Endothelial cell of umbilical vein (primary cell): ENCODE measurements at regions not wholly inside any gene's neighbourhood (a gene's known extent, or its start where the extent isn't known, plus 50 kb on each side); places are given as distances from the start of the nearest gene placed in this dataset.

Experiments used
- BruUV-seq: library from RNA; stranded (reverse); fragments of 400-500 nt; replicated peaks from 2 replicates; lab custom pipeline; 2021; lab: Mats Ljungman, UMichigan
- CTCF ChIA-PET: fragments of 300-600, 350-600 bp; sonication (Branson Sonifier 250); formaldehyde crosslinking; loops from one replicate; lab custom pipeline; 2021; ENCODE audit warnings: antibody characterized with exemption, inconsistent platforms; lab: Charles Lee
- POLR2A ChIA-PET: fragments of 300-600, 350-600 bp; sonication (Branson Sonifier 250); formaldehyde crosslinking; loops from one replicate; lab custom pipeline; 2021; ENCODE audit warnings: antibody characterized with exemption, inconsistent platforms; lab: Charles Lee
- DNase-seq: peaks from one replicate; pipeline ENCODE4 v3.0.0-alpha.2; 2011; ENCODE audit warnings: low read depth, low spot score
- FAIRE-seq: peaks from 2 replicates; lab custom pipeline; 2011; peaks lifted over from hg19 to GRCh38; lab: Jason Lieb, UNC
- H2AFZ ChIP-seq: 2 replicates; pipeline ENCODE4 v1.6.0; 2012; ENCODE audit warnings: low read depth, low read length, control low read depth, inconsistent platforms
- H3K27ac ChIP-seq: 2 replicates; pipeline ENCODE4 v1.5.1; 2011; ENCODE audit warnings: low read depth, mild to moderate bottlenecking, control low read depth, low read length, moderate library complexity; ENCODE audit not compliant: insufficient read depth
- H3K27me3 ChIP-seq, 2 experiments: 2 replicates each; pipeline versions ENCODE4 v1.6.0 to v1.6.1; 2011; ENCODE audit warnings: low read length in 2 of 2, mixed read lengths in 1 of 2; ENCODE audit not compliant: control insufficient read depth in 2 of 2, insufficient read depth in 2 of 2
- H3K36me3 ChIP-seq, 2 experiments: 2 replicates in 1 of 2; 3 replicates in 1 of 2; pipeline ENCODE4 v1.5.1; 2011; ENCODE audit warnings: low read length in 2 of 2, mild to moderate bottlenecking in 1 of 2, moderate library complexity in 1 of 2; ENCODE audit not compliant: control insufficient read depth in 2 of 2, insufficient read depth in 2 of 2; ENCODE audit errors: extremely low read depth in 1 of 2
- H3K4me1 ChIP-seq: 3 replicates; pipeline ENCODE4 v1.5.1; 2011; ENCODE audit warnings: mild to moderate bottlenecking, low read length; ENCODE audit not compliant: control insufficient read depth, insufficient read depth; ENCODE audit errors: extremely low read depth
- H3K4me2 ChIP-seq: 2 replicates; pipeline ENCODE4 v1.6.1; 2011; ENCODE audit warnings: low read length, control low read depth, mixed read lengths; ENCODE audit not compliant: insufficient read depth
- H3K4me3 ChIP-seq, 3 experiments: fragments of 200-600 bp in 1 of 3; sonication (generic), shearing (Covaris generic) in 1 of 3; replicated peaks in 1 of 3; 2 replicates each; pipeline ENCODE4 v1.5.1; 2011 to 2016; ENCODE audit warnings: control low read depth in 3 of 3, low read length in 3 of 3, mild to moderate bottlenecking in 2 of 3, inconsistent platforms in 1 of 3, low read depth in 1 of 3, moderate library complexity in 1 of 3; ENCODE audit not compliant: insufficient read depth in 1 of 3
- H3K79me2 ChIP-seq: 2 replicates; pipeline ENCODE4 v1.6.0; 2012; ENCODE audit warnings: low read length, inconsistent platforms; ENCODE audit not compliant: control insufficient read depth, insufficient read depth
- H3K9ac ChIP-seq: replicated peaks from 2 replicates; pipeline ENCODE3; 2011; ENCODE audit warnings: low read length, control low read depth; ENCODE audit not compliant: insufficient read depth; ENCODE audit errors: extremely low read depth
- H3K9me1 ChIP-seq: replicated peaks from 3 replicates; pipeline ENCODE4 v1.6.0; 2011; ENCODE audit warnings: mild to moderate bottlenecking, low read length; ENCODE audit not compliant: control insufficient read depth, insufficient read depth; ENCODE audit errors: extremely low read depth
- H3K9me3 ChIP-seq: replicated peaks from 2 replicates; pipeline ENCODE4 v1.5.1; 2012; ENCODE audit warnings: low read length, inconsistent platforms; ENCODE audit not compliant: control insufficient read depth, insufficient read depth
- H4K20me1 ChIP-seq: replicated peaks from 2 replicates; pipeline ENCODE3; 2011; ENCODE audit warnings: mild to moderate bottlenecking, low read length; ENCODE audit not compliant: control insufficient read depth, insufficient read depth; ENCODE audit errors: extremely low read depth
- EZH2 ChIP-seq: IDR thresholded peaks from 2 replicates; pipeline ENCODE4 v1.6.1; 2012; ENCODE audit warnings: borderline replicate concordance, low read depth, mild to moderate bottlenecking, moderate library complexity, low read length, inconsistent platforms; ENCODE audit not compliant: severe bottlenecking
- FOS ChIP-seq: IDR thresholded peaks from 2 replicates; pipeline ENCODE4 v1.6.1; 2011; ENCODE audit warnings: mild to moderate bottlenecking, low read length, moderate library complexity, borderline replicate concordance; ENCODE audit not compliant: insufficient read depth
- GATA2 ChIP-seq: IDR thresholded peaks from 2 replicates; pipeline ENCODE4 v1.7.0; 2011; ENCODE audit warnings: low read depth, mild to moderate bottlenecking, moderate library complexity, mixed read lengths, low read length; ENCODE audit not compliant: insufficient read length, insufficient read depth
- JUN ChIP-seq: IDR thresholded peaks from 2 replicates; pipeline ENCODE4 v1.6.1; 2011; ENCODE audit warnings: borderline replicate concordance, low read depth; ENCODE audit not compliant: insufficient read length, insufficient read depth
- MYC ChIP-seq: IDR thresholded peaks from one replicate; pipeline ENCODE4 v1.6.1; 2011; ENCODE audit warnings: mild to moderate bottlenecking, low read depth, low read length
- POLR2A ChIP-seq: IDR thresholded peaks from 2 replicates; pipeline ENCODE4 v1.6.1; 2012; ENCODE audit warnings: low read depth, mild to moderate bottlenecking, control low read depth, low read length
- POLR2AphosphoS5 ChIP-seq: IDR thresholded peaks from 2 replicates; pipeline ENCODE4 v1.6.1; 2012; ENCODE audit warnings: low read depth, mild to moderate bottlenecking, control low read depth, low read length, moderate library complexity; ENCODE audit not compliant: insufficient read depth
- dilution Hi-C: fragments of 300-500 bp; cut with MboI; formaldehyde crosslinking; loops from one replicate; pipeline ENCODE4 v1.15.0; 2019; ENCODE audit warnings: low sequenced_read_pairs; ENCODE audit not compliant: extremely low pct_ligation_motif_present
- intact Hi-C: fragments of 100-400 bp; cut with micrococcal nuclease; formaldehyde crosslinking; loops from one replicate; pipeline ENCODE4 v1.10.0; 2022
- TF ChIP-seq, protein P1 (sequence below), 2 donors: IDR thresholded peaks; 1 replicate in 1 of 2; 2 replicates in 1 of 2; pipeline ENCODE4 v1.5.1; 2011; ENCODE audit warnings: low read length in 2 of 2, mild to moderate bottlenecking in 2 of 2, moderate library complexity in 2 of 2, control low read depth in 1 of 2, inconsistent platforms in 1 of 2, low read depth in 1 of 2; ENCODE audit not compliant: insufficient read depth in 1 of 2; ENCODE audit errors: extremely low read depth in 1 of 2
- TF ChIP-seq, protein P2 (sequence below): IDR thresholded peaks from 2 replicates; pipeline ENCODE4 v1.6.1; 2011; ENCODE audit not compliant: insufficient read depth, insufficient read length

DNA sequence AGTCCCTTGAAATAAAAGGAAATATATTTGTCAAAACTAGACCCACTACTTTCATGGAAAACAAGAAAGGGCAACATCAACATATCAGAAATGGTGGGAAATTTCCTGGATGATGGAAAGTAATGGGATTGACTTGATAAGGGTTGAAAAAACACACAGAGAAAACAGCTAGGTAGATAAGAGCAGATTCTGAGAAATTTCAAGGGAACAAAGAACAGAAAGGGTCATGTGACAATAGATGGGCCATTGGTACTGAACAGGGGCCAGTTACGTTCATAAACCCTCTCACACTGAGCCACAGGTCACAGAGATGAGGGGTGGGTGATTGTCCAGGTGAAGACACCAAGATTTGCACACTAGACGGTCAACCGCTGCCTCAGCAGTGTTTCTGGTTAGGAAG is 98.7 kb downstream of the QPCT start:
- BruUV-seq = no TSS peak
- H3K9me1 ChIP-seq = no peaks in the 10 kb centered on the region
- no peak overlapping the region for H3K4me3 ChIP-seq
- no peak for DNase-seq
- no peak overlapping the region for H2AFZ ChIP-seq
- no peak overlapping the region for H3K27ac ChIP-seq
- H3K36me3 ChIP-seq = no peaks in the 10 kb centered on the region
- no peaks in the 10 kb centered on the region for H3K4me1 ChIP-seq
- ChIA-PET CTCF (no interaction called here), POLR2A (no interaction called here)
- no peaks in the 10 kb centered on the region for H4K20me1 ChIP-seq
- H3K27me3 ChIP-seq = no peaks in the 10 kb centered on the region
- intact Hi-C loops (no loop called here), dilution Hi-C loops (no loop called here)
- FAIRE-seq = no peak
- TF ChIP-seq MYC (no peak), JUN (no peak), GATA2 (no peak), POLR2AphosphoS5 (no peak), FOS (no peak), EZH2 (no peak), POLR2A (no peak)
- TF ChIP-seq, protein P1, sequence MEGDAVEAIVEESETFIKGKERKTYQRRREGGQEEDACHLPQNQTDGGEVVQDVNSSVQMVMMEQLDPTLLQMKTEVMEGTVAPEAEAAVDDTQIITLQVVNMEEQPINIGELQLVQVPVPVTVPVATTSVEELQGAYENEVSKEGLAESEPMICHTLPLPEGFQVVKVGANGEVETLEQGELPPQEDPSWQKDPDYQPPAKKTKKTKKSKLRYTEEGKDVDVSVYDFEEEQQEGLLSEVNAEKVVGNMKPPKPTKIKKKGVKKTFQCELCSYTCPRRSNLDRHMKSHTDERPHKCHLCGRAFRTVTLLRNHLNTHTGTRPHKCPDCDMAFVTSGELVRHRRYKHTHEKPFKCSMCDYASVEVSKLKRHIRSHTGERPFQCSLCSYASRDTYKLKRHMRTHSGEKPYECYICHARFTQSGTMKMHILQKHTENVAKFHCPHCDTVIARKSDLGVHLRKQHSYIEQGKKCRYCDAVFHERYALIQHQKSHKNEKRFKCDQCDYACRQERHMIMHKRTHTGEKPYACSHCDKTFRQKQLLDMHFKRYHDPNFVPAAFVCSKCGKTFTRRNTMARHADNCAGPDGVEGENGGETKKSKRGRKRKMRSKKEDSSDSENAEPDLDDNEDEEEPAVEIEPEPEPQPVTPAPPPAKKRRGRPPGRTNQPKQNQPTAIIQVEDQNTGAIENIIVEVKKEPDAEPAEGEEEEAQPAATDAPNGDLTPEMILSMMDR (IDR thresholded peaks at IDR 0.05; ENCODE audit: extremely low read depth in 1 of 2, insufficient read depth in 1 of 2, low read depth in 1 of 2, low read length in 2 of 2) = no peak
- TF ChIP-seq, protein P2, sequence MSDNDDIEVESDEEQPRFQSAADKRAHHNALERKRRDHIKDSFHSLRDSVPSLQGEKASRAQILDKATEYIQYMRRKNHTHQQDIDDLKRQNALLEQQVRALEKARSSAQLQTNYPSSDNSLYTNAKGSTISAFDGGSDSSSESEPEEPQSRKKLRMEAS = no peak
- H3K9me3 ChIP-seq = no peaks in the 10 kb centered on the region
- no peak overlapping the region for H3K4me2 ChIP-seq
- no peak overlapping the region for H3K9ac ChIP-seq
- no peaks in the 10 kb centered on the region for H3K79me2 ChIP-seq
